ENCODE measurements at regions not wholly inside any gene's neighbourhood (a gene's known extent, or its start where the extent isn't known, plus 50 kb on each side); places are given as distances from the start of the nearest gene placed in this dataset.

DNA sequence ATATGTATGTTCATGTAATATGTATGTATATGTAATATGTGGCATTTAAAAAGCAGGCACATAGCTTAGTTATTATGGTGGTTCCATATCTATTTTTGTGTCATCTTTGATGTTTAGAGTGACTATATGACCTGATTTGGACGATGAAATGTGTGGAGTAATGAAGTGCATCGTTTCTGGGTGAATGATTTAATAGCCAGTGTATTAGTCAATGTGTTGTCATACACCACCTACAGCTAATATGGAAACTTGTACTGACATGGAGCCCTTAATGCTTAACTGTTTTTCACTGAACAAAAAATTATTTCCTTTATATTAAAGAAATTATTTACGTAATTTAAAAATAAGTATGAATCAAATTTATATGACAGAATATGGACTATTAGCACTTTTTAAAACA lies 292.3 kb upstream of the FSTL5 start:
- H4K20me1 ChIP-seq (ENCODE audit: low read depth): no peaks in the 10 kb centered on the region
- Mint-ChIP-seq H3K36me3 (no peaks in the 10 kb centered on the region), H3K27ac (no peak overlapping the region), H3K4me1 (peaks cover 11% of the 10 kb centered on the region), H3K9me3 (no peaks in the 10 kb centered on the region), H3K27me3 (ENCODE audit: insufficient read depth, low read depth) (peaks cover 6% of the 10 kb centered on the region), H3K4me3 (no peak overlapping the region)
- no peaks in the 10 kb centered on the region for H3K4me1 ChIP-seq
- no peak overlapping the region for H3K4me2 ChIP-seq
- H3K27ac ChIP-seq: no peak overlapping the region
- H3K36me3 ChIP-seq: no peaks in the 10 kb centered on the region
- no peak overlapping the region for H2AFZ ChIP-seq (replicated peaks)
- TF ChIP-seq, protein P1, sequence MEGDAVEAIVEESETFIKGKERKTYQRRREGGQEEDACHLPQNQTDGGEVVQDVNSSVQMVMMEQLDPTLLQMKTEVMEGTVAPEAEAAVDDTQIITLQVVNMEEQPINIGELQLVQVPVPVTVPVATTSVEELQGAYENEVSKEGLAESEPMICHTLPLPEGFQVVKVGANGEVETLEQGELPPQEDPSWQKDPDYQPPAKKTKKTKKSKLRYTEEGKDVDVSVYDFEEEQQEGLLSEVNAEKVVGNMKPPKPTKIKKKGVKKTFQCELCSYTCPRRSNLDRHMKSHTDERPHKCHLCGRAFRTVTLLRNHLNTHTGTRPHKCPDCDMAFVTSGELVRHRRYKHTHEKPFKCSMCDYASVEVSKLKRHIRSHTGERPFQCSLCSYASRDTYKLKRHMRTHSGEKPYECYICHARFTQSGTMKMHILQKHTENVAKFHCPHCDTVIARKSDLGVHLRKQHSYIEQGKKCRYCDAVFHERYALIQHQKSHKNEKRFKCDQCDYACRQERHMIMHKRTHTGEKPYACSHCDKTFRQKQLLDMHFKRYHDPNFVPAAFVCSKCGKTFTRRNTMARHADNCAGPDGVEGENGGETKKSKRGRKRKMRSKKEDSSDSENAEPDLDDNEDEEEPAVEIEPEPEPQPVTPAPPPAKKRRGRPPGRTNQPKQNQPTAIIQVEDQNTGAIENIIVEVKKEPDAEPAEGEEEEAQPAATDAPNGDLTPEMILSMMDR (IDR thresholded peaks at IDR 0.05): no peak
- TF ChIP-seq EZH2phosphoT487 (IDR thresholded peaks at IDR 0.05): no peak
- DNase-seq (ENCODE audit: low spot score): no peak
- no peaks in the 10 kb centered on the region for H3K27me3 ChIP-seq
- no peaks in the 10 kb centered on the region for H3K79me2 ChIP-seq (ENCODE audit: low read depth)
- no peak overlapping the region for H3K4me3 ChIP-seq
- H3K9me3 ChIP-seq (ENCODE audit: low read depth): no peaks in the 10 kb centered on the region
- no peak overlapping the region for H3K9ac ChIP-seq
- H3F3A ChIP-seq (ENCODE audit: low read depth): peaks cover 6% of the 10 kb centered on the region

DNA sequence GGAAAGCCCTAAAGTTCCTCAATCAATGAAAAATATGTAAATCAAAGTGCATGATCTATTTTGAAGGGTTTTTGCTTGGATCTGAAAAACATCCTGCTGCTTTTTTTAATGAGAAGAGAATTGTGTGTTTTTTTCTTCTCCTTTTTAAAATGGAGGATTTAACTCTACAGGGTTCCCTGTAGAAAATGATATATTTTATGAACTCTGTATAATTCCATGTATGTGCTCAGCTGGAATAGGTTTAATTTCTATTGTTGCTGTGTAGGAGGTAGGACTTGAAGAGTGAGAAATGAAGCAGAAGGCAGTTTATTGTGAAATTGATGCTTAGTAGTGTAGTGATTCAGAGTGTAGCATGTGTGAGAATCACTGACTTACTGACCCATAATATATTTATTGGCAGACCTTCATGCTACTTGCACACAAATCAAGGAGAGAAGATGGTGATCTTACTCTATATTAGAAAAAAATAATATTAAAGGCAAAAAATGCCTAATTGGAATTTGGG lies 286.8 kb upstream of the FSTL5 start:
- no peak overlapping the region for H3K4me3 ChIP-seq
- H3K79me2 ChIP-seq (ENCODE audit: low read depth): no peaks in the 10 kb centered on the region
- H2AFZ ChIP-seq (replicated peaks): no peak overlapping the region
- no peak for TF ChIP-seq EZH2phosphoT487 (IDR thresholded peaks at IDR 0.05)
- TF ChIP-seq EZH2 (IDR thresholded peaks at IDR 0.05): no peak
- TF ChIP-seq, protein P1 (IDR thresholded peaks at IDR 0.05): no peak
- H4K20me1 ChIP-seq (ENCODE audit: low read depth): no peaks in the 10 kb centered on the region
- no peak overlapping the region for H3K4me2 ChIP-seq
- H3K4me3 Mint-ChIP-seq: no peak overlapping the region
- no peak overlapping the region for H3K27ac Mint-ChIP-seq
- no peaks in the 10 kb centered on the region for H3K4me1 ChIP-seq
- H3K27me3 Mint-ChIP-seq (ENCODE audit: insufficient read depth, low read depth): peaks cover 4% of the 10 kb centered on the region
- H3K27me3 ChIP-seq: no peaks in the 10 kb centered on the region
- H3K36me3 Mint-ChIP-seq: no peaks in the 10 kb centered on the region
- no peaks in the 10 kb centered on the region for H3K9me3 ChIP-seq (ENCODE audit: low read depth)
- peaks cover 20% of the 10 kb centered on the region for H3K4me1 Mint-ChIP-seq
- DNase-seq (ENCODE audit: low spot score): no peak
- H3K36me3 ChIP-seq: no peaks in the 10 kb centered on the region
- H3K9me3 Mint-ChIP-seq: peaks cover 4% of the 10 kb centered on the region
- H3K27ac ChIP-seq: no peak overlapping the region
- peaks cover 6% of the 10 kb centered on the region for H3F3A ChIP-seq (ENCODE audit: low read depth)
- no peak overlapping the region for H3K9ac ChIP-seq

DNA sequence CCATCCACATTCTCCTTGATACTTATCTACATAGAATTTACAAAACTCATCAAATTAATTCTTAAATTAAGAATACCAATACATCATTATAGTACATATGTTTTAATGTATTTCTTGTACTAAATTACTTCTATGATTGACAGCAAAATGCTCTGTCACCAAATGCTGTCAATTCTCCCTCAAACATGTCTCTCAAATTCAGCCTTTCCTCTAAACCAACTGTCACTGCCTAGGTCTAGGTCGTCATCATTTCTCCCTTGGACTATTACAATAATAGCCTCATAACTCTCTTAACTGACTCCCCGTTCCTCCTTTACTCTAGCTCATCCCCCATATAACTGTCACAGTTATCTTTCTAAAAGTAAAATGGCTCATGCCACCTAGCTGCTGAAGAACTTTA lies 279.7 kb upstream of the FSTL5 start:
- no peaks in the 10 kb centered on the region for H3K4me1 ChIP-seq
- H3F3A ChIP-seq (ENCODE audit: low read depth): no peaks in the 10 kb centered on the region
- H3K27ac ChIP-seq: no peak overlapping the region
- no peaks in the 10 kb centered on the region for H3K79me2 ChIP-seq (ENCODE audit: low read depth)
- Mint-ChIP-seq H3K27ac (no peak overlapping the region), H3K36me3 (no peaks in the 10 kb centered on the region), H3K4me3 (no peak overlapping the region), H3K9me3 (peaks cover 2% of the 10 kb centered on the region), H3K27me3 (ENCODE audit: insufficient read depth, low read depth) (no peaks in the 10 kb centered on the region), H3K4me1 (no peaks in the 10 kb centered on the region)
- H3K27me3 ChIP-seq: no peaks in the 10 kb centered on the region
- no peak overlapping the region for H2AFZ ChIP-seq (replicated peaks)
- no peak overlapping the region for H3K4me2 ChIP-seq
- H3K36me3 ChIP-seq: no peaks in the 10 kb centered on the region
- TF ChIP-seq, protein P1 (IDR thresholded peaks at IDR 0.05): no peak
- DNase-seq (ENCODE audit: low spot score): no peak
- H4K20me1 ChIP-seq (ENCODE audit: low read depth): no peaks in the 10 kb centered on the region
- no peak overlapping the region for H3K9ac ChIP-seq
- H3K4me3 ChIP-seq: no peak overlapping the region
- H3K9me3 ChIP-seq (ENCODE audit: low read depth): no peaks in the 10 kb centered on the region
